Osteocyte (in vitro differentiated cells): ENCODE measurements at regions not wholly inside any gene's neighbourhood (a gene's known extent, or its start where the extent isn't known, plus 50 kb on each side); places are given as distances from the start of the nearest gene placed in this dataset.
A peak's percentile ranks its signal among the peaks of the same experiment; 100 is the strongest.

Experiments used
- DNase-seq: peaks from one replicate; pipeline ENCODE4 v3.0.0; 2021; ENCODE audit warnings: mixed read lengths; ENCODE audit not compliant: unreplicated experiment; ENCODE audit errors: extremely low spot score
- H3K27ac Mint-ChIP-seq: one replicate; pipeline ENCODE4 v1.8.0; 2021; ENCODE audit warnings: mild to moderate bottlenecking, mixed read lengths; ENCODE audit not compliant: unreplicated experiment
- H3K27me3 Mint-ChIP-seq: one replicate; pipeline ENCODE4 v1.8.0; 2021; ENCODE audit warnings: mixed read lengths; ENCODE audit not compliant: unreplicated experiment
- H3K36me3 Mint-ChIP-seq: one replicate; pipeline ENCODE4 v1.8.0; 2021; ENCODE audit warnings: mixed read lengths; ENCODE audit not compliant: unreplicated experiment
- H3K4me1 Mint-ChIP-seq: one replicate; pipeline ENCODE4 v1.8.0; 2021; ENCODE audit warnings: mixed read lengths; ENCODE audit not compliant: unreplicated experiment
- H3K4me3 Mint-ChIP-seq: one replicate; pipeline ENCODE4 v1.8.0; 2021; ENCODE audit warnings: mild to moderate bottlenecking, moderate library complexity, mixed read lengths; ENCODE audit not compliant: unreplicated experiment
- H3K9me3 Mint-ChIP-seq: one replicate; pipeline ENCODE4 v1.8.0; 2021; ENCODE audit warnings: mixed read lengths; ENCODE audit not compliant: unreplicated experiment
- CTCF ChIP-seq: fragments of 200-600 bp; sonication (generic); IDR thresholded peaks from 2 replicates; pipeline ENCODE4 v1.5.0; 2021; ENCODE audit warnings: antibody characterized with exemption, mild to moderate bottlenecking, moderate library complexity

GRCh38 chr1:189811960-189812359, 665.7 kb downstream of the BRINP3 start:
- Mint-ChIP-seq H3K36me3 (peaks cover 3% of the 10 kb centered on the region), H3K4me3 (no peak overlapping the region), H3K9me3 (peaks cover 10% of the 10 kb centered on the region), H3K27me3 (no peaks in the 10 kb centered on the region), H3K27ac (no peak overlapping the region), H3K4me1 (peaks cover 32% of the 10 kb centered on the region)
- no peak for TF ChIP-seq CTCF
- no peak for DNase-seq

GRCh38 chr1:189816558-189816957, 661.1 kb downstream of the BRINP3 start:
- Mint-ChIP-seq H3K36me3 (peaks cover 7% of the 10 kb centered on the region), H3K4me3 (no peak overlapping the region), H3K27ac (no peak overlapping the region), H3K4me1 (peaks cover 30% of the 10 kb centered on the region), H3K27me3 (no peaks in the 10 kb centered on the region), H3K9me3 (peaks cover 27% of the 10 kb centered on the region)
- DNase-seq = no peak
- no peak for TF ChIP-seq CTCF

GRCh38 chr1:189819751-189820150, 657.9 kb downstream of the BRINP3 start:
- H3K4me3 Mint-ChIP-seq = no peak overlapping the region
- no peak overlapping the region for H3K27ac Mint-ChIP-seq
- H3K4me1 Mint-ChIP-seq = peaks cover 38% of the 10 kb centered on the region
- no peaks in the 10 kb centered on the region for H3K27me3 Mint-ChIP-seq
- H3K9me3 Mint-ChIP-seq = peaks cover 17% of the 10 kb centered on the region
- peaks cover 3% of the 10 kb centered on the region for H3K36me3 Mint-ChIP-seq
- DNase-seq = no peak
- TF ChIP-seq CTCF = no peak

GRCh38 chr1:189821833-189822232, 655.8 kb downstream of the BRINP3 start:
- no peak for DNase-seq
- peaks cover 23% of the 10 kb centered on the region for H3K9me3 Mint-ChIP-seq
- H3K4me1 Mint-ChIP-seq = peaks cover 33% of the 10 kb centered on the region
- H3K36me3 Mint-ChIP-seq = peaks cover 5% of the 10 kb centered on the region
- no peak overlapping the region for H3K4me3 Mint-ChIP-seq
- no peaks in the 10 kb centered on the region for H3K27me3 Mint-ChIP-seq
- no peak for TF ChIP-seq CTCF
- H3K27ac Mint-ChIP-seq = peak overlapping the region; percentile 54

- no peak for DNase-seq
- H3K9me3 Mint-ChIP-seq = no peaks in the 10 kb centered on the region
- H3K27ac Mint-ChIP-seq = no peak overlapping the region
- H3K36me3 Mint-ChIP-seq = no peaks in the 10 kb centered on the region
- H3K4me3 Mint-ChIP-seq = no peak overlapping the region
- H3K27me3 Mint-ChIP-seq = no peaks in the 10 kb centered on the region
- H3K4me1 Mint-ChIP-seq = peaks cover 22% of the 10 kb centered on the region
- no peak for TF ChIP-seq CTCF
Measured at GRCh38 chr1:189834813-189835212, 642.9 kb downstream of the BRINP3 start.
